HepG2 (cell line): ENCODE measurements at regions not wholly inside any gene's neighbourhood (a gene's known extent, or its start where the extent isn't known, plus 50 kb on each side); places are given as distances from the start of the nearest gene placed in this dataset.

Experiments
- HOXA3 ChIP-seq: sonication (generic); formaldehyde crosslinking; IDR thresholded peaks from 2 replicates; pipeline ENCODE4 v1.5.0; 2020; ENCODE audit warnings: missing genetic modification reagents
- ZBTB3 ChIP-seq: sonication (generic); formaldehyde crosslinking; IDR thresholded peaks from 2 replicates; pipeline ENCODE4 v1.4.0; 2020; ENCODE audit warnings: low read depth, mild to moderate bottlenecking, moderate library complexity, missing genetic modification reagents, borderline replicate concordance
- ZBTB38 ChIP-seq: sonication (generic); formaldehyde crosslinking; IDR thresholded peaks from 2 replicates; pipeline ENCODE4 v1.5.1; 2020; ENCODE audit warnings: mild to moderate bottlenecking, missing genetic modification reagents
- ZNF343 ChIP-seq: sonication (generic); formaldehyde crosslinking; IDR thresholded peaks from 2 replicates; pipeline ENCODE4 v1.4.0; 2020; ENCODE audit warnings: mild to moderate bottlenecking, missing genetic modification reagents
- TF ChIP-seq, protein P1 (sequence below): sonication (generic); formaldehyde crosslinking; IDR thresholded peaks from 2 replicates; pipeline ENCODE4 v1.5.0; 2020; ENCODE audit warnings: mild to moderate bottlenecking, missing genetic modification reagents, borderline replicate concordance
- TF ChIP-seq, protein P2 (sequence below): sonication (generic); formaldehyde crosslinking; IDR thresholded peaks from 2 replicates; pipeline ENCODE4 v1.4.0; 2020; ENCODE audit warnings: missing genetic modification reagents
- TF ChIP-seq, protein P3 (sequence below): sonication (generic); formaldehyde crosslinking; IDR thresholded peaks from 2 replicates; pipeline ENCODE4 v1.5.0; 2020; ENCODE audit warnings: mild to moderate bottlenecking, missing genetic modification reagents
- TF ChIP-seq, protein P4 (sequence below): sonication (generic); formaldehyde crosslinking; IDR thresholded peaks from 2 replicates; pipeline ENCODE4 v1.8.1; 2023; ENCODE audit warnings: mild to moderate bottlenecking, moderate library complexity, missing genetic modification reagents

DNA sequence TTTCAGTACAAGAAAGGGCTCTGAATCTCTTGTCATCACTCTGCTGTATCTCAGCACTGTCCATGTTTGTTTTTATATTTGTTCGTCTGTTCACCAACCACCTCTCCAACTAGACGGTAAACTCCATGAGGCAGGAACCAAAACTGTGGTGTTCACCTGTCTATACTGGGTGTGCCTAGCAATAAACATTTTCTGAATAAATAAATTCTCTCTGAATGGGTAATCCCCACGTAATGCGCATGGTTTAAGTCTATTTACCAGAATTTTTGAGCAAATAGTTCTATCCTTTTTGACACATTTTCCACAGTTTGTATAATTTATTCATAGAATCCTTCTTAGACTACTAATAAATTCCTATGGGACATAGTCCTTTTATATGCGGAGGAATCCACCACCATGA lies 400.6 kb upstream of the CFAP20DC start (continued):
- TF ChIP-seq, protein P1, sequence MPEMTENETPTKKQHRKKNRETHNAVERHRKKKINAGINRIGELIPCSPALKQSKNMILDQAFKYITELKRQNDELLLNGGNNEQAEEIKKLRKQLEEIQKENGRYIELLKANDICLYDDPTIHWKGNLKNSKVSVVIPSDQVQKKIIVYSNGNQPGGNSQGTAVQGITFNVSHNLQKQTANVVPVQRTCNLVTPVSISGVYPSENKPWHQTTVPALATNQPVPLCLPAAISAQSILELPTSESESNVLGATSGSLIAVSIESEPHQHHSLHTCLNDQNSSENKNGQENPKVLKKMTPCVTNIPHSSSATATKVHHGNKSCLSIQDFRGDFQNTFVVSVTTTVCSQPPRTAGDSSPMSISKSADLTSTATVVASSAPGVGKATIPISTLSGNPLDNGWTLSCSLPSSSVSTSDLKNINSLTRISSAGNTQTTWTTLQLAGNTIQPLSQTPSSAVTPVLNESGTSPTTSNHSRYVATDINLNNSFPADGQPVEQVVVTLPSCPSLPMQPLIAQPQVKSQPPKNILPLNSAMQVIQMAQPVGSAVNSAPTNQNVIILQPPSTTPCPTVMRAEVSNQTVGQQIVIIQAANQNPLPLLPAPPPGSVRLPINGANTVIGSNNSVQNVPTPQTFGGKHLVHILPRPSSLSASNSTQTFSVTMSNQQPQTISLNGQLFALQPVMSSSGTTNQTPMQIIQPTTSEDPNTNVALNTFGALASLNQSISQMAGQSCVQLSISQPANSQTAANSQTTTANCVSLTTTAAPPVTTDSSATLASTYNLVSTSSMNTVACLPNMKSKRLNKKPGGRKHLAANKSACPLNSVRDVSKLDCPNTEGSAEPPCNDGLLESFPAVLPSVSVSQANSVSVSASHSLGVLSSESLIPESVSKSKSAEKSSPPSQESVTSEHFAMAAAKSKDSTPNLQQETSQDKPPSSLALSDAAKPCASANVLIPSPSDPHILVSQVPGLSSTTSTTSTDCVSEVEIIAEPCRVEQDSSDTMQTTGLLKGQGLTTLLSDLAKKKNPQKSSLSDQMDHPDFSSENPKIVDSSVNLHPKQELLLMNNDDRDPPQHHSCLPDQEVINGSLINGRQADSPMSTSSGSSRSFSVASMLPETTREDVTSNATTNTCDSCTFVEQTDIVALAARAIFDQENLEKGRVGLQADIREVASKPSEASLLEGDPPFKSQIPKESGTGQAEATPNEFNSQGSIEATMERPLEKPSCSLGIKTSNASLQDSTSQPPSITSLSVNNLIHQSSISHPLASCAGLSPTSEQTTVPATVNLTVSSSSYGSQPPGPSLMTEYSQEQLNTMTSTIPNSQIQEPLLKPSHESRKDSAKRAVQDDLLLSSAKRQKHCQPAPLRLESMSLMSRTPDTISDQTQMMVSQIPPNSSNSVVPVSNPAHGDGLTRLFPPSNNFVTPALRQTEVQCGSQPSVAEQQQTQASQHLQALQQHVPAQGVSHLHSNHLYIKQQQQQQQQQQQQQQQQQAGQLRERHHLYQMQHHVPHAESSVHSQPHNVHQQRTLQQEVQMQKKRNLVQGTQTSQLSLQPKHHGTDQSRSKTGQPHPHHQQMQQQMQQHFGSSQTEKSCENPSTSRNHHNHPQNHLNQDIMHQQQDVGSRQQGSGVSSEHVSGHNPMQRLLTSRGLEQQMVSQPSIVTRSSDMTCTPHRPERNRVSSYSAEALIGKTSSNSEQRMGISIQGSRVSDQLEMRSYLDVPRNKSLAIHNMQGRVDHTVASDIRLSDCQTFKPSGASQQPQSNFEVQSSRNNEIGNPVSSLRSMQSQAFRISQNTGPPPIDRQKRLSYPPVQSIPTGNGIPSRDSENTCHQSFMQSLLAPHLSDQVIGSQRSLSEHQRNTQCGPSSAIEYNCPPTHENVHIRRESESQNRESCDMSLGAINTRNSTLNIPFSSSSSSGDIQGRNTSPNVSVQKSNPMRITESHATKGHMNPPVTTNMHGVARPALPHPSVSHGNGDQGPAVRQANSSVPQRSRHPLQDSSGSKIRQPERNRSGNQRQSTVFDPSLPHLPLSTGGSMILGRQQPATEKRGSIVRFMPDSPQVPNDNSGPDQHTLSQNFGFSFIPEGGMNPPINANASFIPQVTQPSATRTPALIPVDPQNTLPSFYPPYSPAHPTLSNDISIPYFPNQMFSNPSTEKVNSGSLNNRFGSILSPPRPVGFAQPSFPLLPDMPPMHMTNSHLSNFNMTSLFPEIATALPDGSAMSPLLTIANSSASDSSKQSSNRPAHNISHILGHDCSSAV (CRISPR knock-in tag): no peak
- TF ChIP-seq ZNF343 (CRISPR knock-in tag) (no peak), HOXA3 (CRISPR knock-in tag) (no peak), ZBTB38 (CRISPR knock-in tag) (no peak), ZBTB3 (CRISPR knock-in tag) (no peak)
- TF ChIP-seq, protein P2, sequence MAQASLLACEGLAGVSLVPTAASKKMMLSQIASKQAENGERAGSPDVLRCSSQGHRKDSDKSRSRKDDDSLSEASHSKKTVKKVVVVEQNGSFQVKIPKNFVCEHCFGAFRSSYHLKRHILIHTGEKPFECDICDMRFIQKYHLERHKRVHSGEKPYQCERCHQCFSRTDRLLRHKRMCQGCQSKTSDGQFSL (CRISPR knock-in tag): no peak
- TF ChIP-seq, protein P3, sequence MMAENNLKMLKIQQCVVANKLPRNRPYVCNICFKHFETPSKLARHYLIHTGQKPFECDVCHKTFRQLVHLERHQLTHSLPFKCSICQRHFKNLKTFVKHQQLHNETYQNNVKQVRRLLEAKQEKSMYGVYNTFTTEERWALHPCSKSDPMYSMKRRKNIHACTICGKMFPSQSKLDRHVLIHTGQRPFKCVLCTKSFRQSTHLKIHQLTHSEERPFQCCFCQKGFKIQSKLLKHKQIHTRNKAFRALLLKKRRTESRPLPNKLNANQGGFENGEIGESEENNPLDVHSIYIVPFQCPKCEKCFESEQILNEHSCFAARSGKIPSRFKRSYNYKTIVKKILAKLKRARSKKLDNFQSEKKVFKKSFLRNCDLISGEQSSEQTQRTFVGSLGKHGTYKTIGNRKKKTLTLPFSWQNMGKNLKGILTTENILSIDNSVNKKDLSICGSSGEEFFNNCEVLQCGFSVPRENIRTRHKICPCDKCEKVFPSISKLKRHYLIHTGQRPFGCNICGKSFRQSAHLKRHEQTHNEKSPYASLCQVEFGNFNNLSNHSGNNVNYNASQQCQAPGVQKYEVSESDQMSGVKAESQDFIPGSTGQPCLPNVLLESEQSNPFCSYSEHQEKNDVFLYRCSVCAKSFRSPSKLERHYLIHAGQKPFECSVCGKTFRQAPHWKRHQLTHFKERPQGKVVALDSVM (CRISPR knock-in tag): no peak
- TF ChIP-seq, protein P4, sequence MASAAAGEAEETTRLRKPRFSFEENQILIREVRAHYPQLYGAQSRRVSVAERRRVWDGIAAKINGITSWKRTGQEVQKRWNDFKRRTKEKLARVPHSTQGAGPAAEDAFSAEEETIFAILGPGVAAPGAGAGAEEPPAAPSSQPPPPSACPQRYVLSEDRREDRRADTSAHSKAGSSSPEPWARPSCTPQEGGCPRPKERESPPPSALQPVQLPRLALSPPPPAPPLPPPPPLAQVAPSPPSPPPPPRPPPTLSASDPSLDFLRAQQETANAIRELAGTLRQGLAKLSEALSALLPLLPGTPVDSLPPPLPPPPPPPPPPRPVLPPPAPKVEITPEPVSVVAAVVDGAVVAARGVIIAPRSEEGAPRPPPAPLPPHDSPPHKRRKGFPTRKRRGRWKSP (CRISPR knock-in tag): no peak
